ENCODE measurements at regions not wholly inside any gene's neighbourhood (a gene's known extent, or its start where the extent isn't known, plus 50 kb on each side); places are given as distances from the start of the nearest gene placed in this dataset.
A peak's percentile ranks its signal among the peaks of the same experiment; 100 is the strongest.

DNA sequence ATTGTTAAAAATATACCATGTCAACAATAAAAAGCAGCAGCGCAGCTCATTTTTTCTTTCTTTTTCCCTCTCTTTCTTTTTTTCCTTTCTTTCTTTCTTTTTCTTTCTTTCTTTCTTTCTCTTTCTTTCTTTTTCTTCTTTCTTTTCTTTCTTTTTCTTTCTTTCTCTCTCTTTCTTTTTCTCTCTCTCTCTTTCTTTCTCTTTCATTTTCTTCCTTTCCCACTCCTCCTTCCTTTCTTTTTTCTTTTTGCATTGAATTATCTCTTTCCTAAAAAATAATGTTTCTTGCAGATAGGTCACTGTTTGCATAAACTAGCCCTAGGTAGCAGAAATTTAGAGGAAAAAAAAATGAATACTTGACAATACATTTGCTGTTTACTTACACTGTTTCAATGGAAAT, 755.1 kb upstream of the COBL start:
- H3K27ac ChIP-seq = no peak overlapping the region
- intact Hi-C loops (cut with DNase I) = no loop called here
- no peaks in the 10 kb centered on the region for H3K4me1 ChIP-seq
- ATAC-seq = no peak
- no peak for DNase-seq
- no peak for TF ChIP-seq CTCF (IDR thresholded peaks at IDR 0.05)
- no peaks in the 10 kb centered on the region for H3K27me3 ChIP-seq
- WGBS, 2 donors = 0 to 60% methylated on average over 1 of the region's 1 CpG
- no peak overlapping the region for H3K4me3 ChIP-seq
- peaks cover 0 to 16% (median 0%) of the 10 kb centered on the region in 11 donors for H3K9me3 ChIP-seq
- H3K36me3 ChIP-seq = no peaks in the 10 kb centered on the region

GRCh38 chr7:52064493-52064892, 747.9 kb upstream of the COBL start:
- no peaks in the 10 kb centered on the region for H3K27me3 ChIP-seq
- no peak overlapping the region for H3K27ac ChIP-seq
- H3K4me1 ChIP-seq = no peaks in the 10 kb centered on the region
- intact Hi-C loops (cut with DNase I) = no loop called here
- ATAC-seq (no peak), DNase-seq (no peak)
- no peaks in the 10 kb centered on the region for H3K36me3 ChIP-seq
- no peak overlapping the region for H3K4me3 ChIP-seq
- 59 to 63% methylated on average over 1 of the region's 1 CpG for WGBS, 2 donors
- no peaks in the 10 kb centered on the region for H3K9me3 ChIP-seq
- no peak for TF ChIP-seq CTCF (IDR thresholded peaks at IDR 0.05)

- H3K27ac ChIP-seq = no peak overlapping the region
- 44 to 53% methylated on average over 2 of the region's 2 CpGs for WGBS, 2 donors
- no peaks in the 10 kb centered on the region for H3K27me3 ChIP-seq
- ATAC-seq (no peak), DNase-seq (no peak)
- no peaks in the 10 kb centered on the region for H3K36me3 ChIP-seq
- no peak overlapping the region for H3K4me3 ChIP-seq
- no peaks in the 10 kb centered on the region for H3K4me1 ChIP-seq
- TF ChIP-seq CTCF (IDR thresholded peaks at IDR 0.05) = no peak
- intact Hi-C loops (cut with DNase I) = no loop called here
- peaks cover 0 to 7% (median 0%) of the 10 kb centered on the region in 11 donors for H3K9me3 ChIP-seq
Measured at GRCh38 chr7:52061666-52062065, 745.1 kb upstream of the COBL start.

GRCh38 chr7:52053525-52053924, 736.9 kb upstream of the COBL start:
- intact Hi-C loops (cut with DNase I) = no loop called here
- WGBS, 2 donors = 0 to 19% methylated on average over 1 of the region's 1 CpG
- Histone ChIP-seq H3K4me3 (no peak overlapping the region), H3K4me1 (no peaks in the 10 kb centered on the region), H3K36me3 (no peaks in the 10 kb centered on the region), H3K9me3 (peaks cover 0 to 7% (median 0%) of the 10 kb centered on the region in 11 donors), H3K27ac (no peak overlapping the region), H3K27me3 (no peaks in the 10 kb centered on the region)
- no peak for DNase-seq
- ATAC-seq = no peak
- no peak for TF ChIP-seq CTCF (IDR thresholded peaks at IDR 0.05)

DNA sequence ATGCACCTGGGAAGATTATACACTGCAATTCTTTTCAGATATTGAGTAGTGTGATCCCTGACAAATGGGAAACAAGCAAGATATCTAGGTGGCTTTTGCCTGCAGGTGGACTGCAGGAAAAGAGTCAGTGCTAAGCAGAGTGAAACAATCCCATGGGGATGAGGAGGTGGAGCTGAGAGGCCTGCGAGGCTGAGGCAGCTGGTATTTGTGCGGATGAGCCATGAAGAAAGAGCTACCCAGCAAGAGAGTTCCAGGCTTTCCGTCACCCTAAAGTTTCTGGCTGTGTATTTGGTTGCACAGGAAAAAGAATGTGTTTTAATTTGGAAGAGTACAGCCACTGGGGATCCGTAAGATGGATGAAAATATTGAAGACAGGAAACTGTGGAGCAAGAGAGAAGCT, 714.1 kb upstream of the COBL start:
- WGBS, 2 donors = 46 to 57% methylated on average over 4 of the region's 4 CpGs
- intact Hi-C loops (cut with DNase I) = no loop called here
- Histone ChIP-seq H3K4me3 (no peak overlapping the region), H3K27ac (no peak overlapping the region), H3K9me3 (no peaks in the 10 kb centered on the region), H3K27me3 (no peaks in the 10 kb centered on the region), H3K36me3 (no peaks in the 10 kb centered on the region), H3K4me1 (no peaks in the 10 kb centered on the region)
- no peak for TF ChIP-seq CTCF (IDR thresholded peaks at IDR 0.05)
- DNase-seq (no peak), ATAC-seq (peak in 1 of 8 donors; percentile 33)

All from heart right ventricle (tissue), 16 donors.